Naive thymus-derived CD4-positive, alpha-beta T cell (primary cell): ENCODE measurements at regions not wholly inside any gene's neighbourhood (a gene's known extent, or its start where the extent isn't known, plus 50 kb on each side); places are given as distances from the start of the nearest gene placed in this dataset.
"Not testable (repeated sequence)": the region's sequence is repeated elsewhere in the genome, so short reads cannot be mapped to it uniquely, and the experiment has no call there.

ENCODE experiments used
- ATAC-seq: fragments of 150-1000 bp; cut with Tn5 transposase; 2 replicates; pipeline ENCODE4 v1.10.0; 2021; ENCODE audit warnings: mild to moderate bottlenecking, moderate library complexity
- CTCF ChIA-PET: fragments of 350-600 bp; sonication (Branson Sonifier 250); formaldehyde crosslinking; loops from one replicate; lab custom pipeline; 2021; ENCODE audit warnings: antibody characterized with exemption; lab: Charles Lee
- POLR2A ChIA-PET: fragments of 350-600 bp; sonication (Branson Sonifier 250); formaldehyde crosslinking; loops from one replicate; lab custom pipeline; 2021; ENCODE audit warnings: antibody characterized with exemption, inconsistent platforms; lab: Charles Lee
- DNase-seq, 9 donors: peaks; one replicate each; pipeline versions ENCODE4 v3.0.0 to v3.0.0-alpha.2; 2020 to 2022; ENCODE audit warnings: mixed read lengths in 1 of 9
- H3K27ac ChIP-seq: one replicate; pipeline ENCODE4 v1.7.0; 2013; ENCODE audit warnings: mild to moderate bottlenecking, low read depth, low read length, moderate library complexity
- H3K27me3 ChIP-seq, 2 donors: one replicate each; pipeline ENCODE4 v1.7.0; 2013; ENCODE audit warnings: low read length in 2 of 2, mild to moderate bottlenecking in 2 of 2, moderate library complexity in 2 of 2; ENCODE audit not compliant: control insufficient read depth in 2 of 2, insufficient read depth in 2 of 2
- H3K36me3 ChIP-seq, 3 experiments: 1 replicate in 2 of 3; 2 replicates in 1 of 3; pipeline ENCODE4 v1.7.0; 2013; ENCODE audit warnings: low read length in 3 of 3, mild to moderate bottlenecking in 3 of 3, moderate library complexity in 1 of 3; ENCODE audit not compliant: insufficient read depth in 3 of 3, control insufficient read depth in 2 of 3
- H3K4me1 ChIP-seq, 2 donors: one replicate each; pipeline ENCODE4 v1.7.0; 2013; ENCODE audit warnings: low read length in 2 of 2, mild to moderate bottlenecking in 2 of 2, moderate library complexity in 1 of 2; ENCODE audit not compliant: control insufficient read depth in 2 of 2, insufficient read depth in 2 of 2
- H3K4me3 ChIP-seq: 2 replicates; pipeline ENCODE4 v1.7.0; 2013; ENCODE audit warnings: mild to moderate bottlenecking, low read length
- H3K9me3 ChIP-seq, 3 experiments: 1 replicate in 2 of 3; 2 replicates in 1 of 3; pipeline ENCODE4 v1.7.0; 2013; ENCODE audit warnings: low read length in 3 of 3; ENCODE audit not compliant: control insufficient read depth in 2 of 3
- H3K27ac Mint-ChIP-seq, 9 donors: one replicate each; pipeline ENCODE4 v1.8.0; 2020 to 2022; ENCODE audit warnings: mixed read lengths in 9 of 9, mild to moderate bottlenecking in 8 of 9, moderate library complexity in 5 of 9, inconsistent platforms in 2 of 9
- H3K27me3 Mint-ChIP-seq, 5 donors: one replicate each; pipeline ENCODE4 v1.8.0; 2021 to 2022; ENCODE audit warnings: mixed read lengths in 5 of 5, mild to moderate bottlenecking in 1 of 5
- H3K36me3 Mint-ChIP-seq, 5 donors: one replicate each; pipeline ENCODE4 v1.8.0; 2020 to 2022; ENCODE audit warnings: mixed read lengths in 5 of 5, mild to moderate bottlenecking in 3 of 5, inconsistent platforms in 1 of 5
- H3K4me1 Mint-ChIP-seq, 7 donors: one replicate each; pipeline ENCODE4 v1.8.0; 2020 to 2022; ENCODE audit warnings: mixed read lengths in 7 of 7, mild to moderate bottlenecking in 3 of 7, inconsistent platforms in 1 of 7
- H3K4me3 Mint-ChIP-seq, 10 donors: one replicate each; pipeline ENCODE4 v1.8.0; 2020 to 2022; ENCODE audit warnings: mild to moderate bottlenecking in 10 of 10, mixed read lengths in 10 of 10, moderate library complexity in 6 of 10, inconsistent platforms in 2 of 10
- H3K9me3 Mint-ChIP-seq, 11 donors: one replicate each; pipeline ENCODE4 v1.8.0; 2020 to 2022; ENCODE audit warnings: mixed read lengths in 11 of 11, mild to moderate bottlenecking in 4 of 11, inconsistent platforms in 1 of 11, moderate library complexity in 1 of 11
- intact Hi-C, 2 donors: fragments of 100-400 bp; cut with micrococcal nuclease; formaldehyde crosslinking; loops; one replicate each; pipeline ENCODE4 v1.15.1; 2023

GRCh38 chr16:90220315-90220714, 143.2 kb upstream of the PRDM7 start:
- H3K27ac Mint-ChIP-seq, ATAC-seq, H3K36me3 ChIP-seq, DNase-seq, intact Hi-C loops, H3K27ac ChIP-seq, H3K4me3 Mint-ChIP-seq, CTCF ChIA-PET, H3K27me3 Mint-ChIP-seq, H3K9me3 ChIP-seq, H3K9me3 Mint-ChIP-seq, H3K4me3 ChIP-seq, H3K36me3 Mint-ChIP-seq, H3K27me3 ChIP-seq, H3K4me1 Mint-ChIP-seq, POLR2A ChIA-PET, H3K4me1 ChIP-seq: not testable (repeated sequence)

DNA sequence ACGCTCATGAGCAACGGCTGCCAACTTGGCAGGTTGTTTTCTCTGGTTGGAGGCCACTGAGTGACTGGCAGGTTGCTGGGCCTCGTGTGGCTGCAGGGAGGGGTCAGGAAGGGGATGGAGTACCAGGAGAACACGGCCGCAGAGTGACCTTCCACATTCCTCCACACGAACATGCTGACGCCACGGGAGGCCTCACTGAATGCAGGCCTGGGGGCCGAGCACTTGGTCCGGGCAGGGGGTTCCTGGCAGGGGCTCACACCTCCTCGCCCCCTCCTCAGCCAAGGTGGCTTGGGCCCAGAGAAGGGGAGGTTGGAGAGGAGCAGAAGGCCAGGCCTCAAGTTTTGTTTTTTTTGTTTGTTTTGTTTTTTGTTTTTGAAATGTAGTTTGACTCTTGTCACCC, 98.5 kb upstream of the PRDM7 start:
- DNase-seq, CTCF ChIA-PET, H3K27ac ChIP-seq, intact Hi-C loops, H3K4me3 ChIP-seq, H3K9me3 ChIP-seq, POLR2A ChIA-PET, H3K4me1 ChIP-seq, H3K27me3 Mint-ChIP-seq, H3K4me3 Mint-ChIP-seq, H3K4me1 Mint-ChIP-seq, H3K27ac Mint-ChIP-seq, H3K27me3 ChIP-seq, H3K9me3 Mint-ChIP-seq, ATAC-seq, H3K36me3 Mint-ChIP-seq, H3K36me3 ChIP-seq: not testable (repeated sequence)

DNA sequence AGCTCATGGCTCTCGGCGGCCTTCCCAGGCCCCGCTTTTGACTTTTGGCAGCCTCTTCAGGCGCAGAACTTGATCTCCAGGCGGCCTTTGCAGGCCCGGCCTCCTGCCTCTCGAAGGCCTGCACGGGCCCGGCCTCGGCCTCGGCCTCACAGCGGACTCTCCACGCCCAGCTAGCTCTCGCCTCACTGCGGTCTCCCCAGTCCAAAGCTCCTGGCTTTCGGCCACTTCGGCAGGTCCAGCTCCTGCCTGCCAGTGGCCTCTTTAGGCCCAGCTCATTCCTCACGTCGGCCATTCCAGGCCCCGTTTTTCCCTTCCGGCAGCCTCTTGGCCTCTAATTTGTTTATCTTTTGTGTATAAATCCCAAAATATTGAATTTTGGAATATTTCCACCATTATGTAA, 94.5 kb upstream of the PRDM7 start:
- H3K4me1 Mint-ChIP-seq, H3K4me1 ChIP-seq, H3K27ac Mint-ChIP-seq, POLR2A ChIA-PET, H3K27ac ChIP-seq, H3K27me3 Mint-ChIP-seq, H3K4me3 Mint-ChIP-seq, intact Hi-C loops, ATAC-seq, H3K36me3 Mint-ChIP-seq, H3K36me3 ChIP-seq, DNase-seq, H3K9me3 ChIP-seq, H3K9me3 Mint-ChIP-seq, CTCF ChIA-PET, H3K4me3 ChIP-seq, H3K27me3 ChIP-seq: not testable (repeated sequence)

GRCh38 chr16:90169127-90169655, 92.1 kb upstream of the PRDM7 start:
- ATAC-seq, H3K9me3 ChIP-seq, H3K36me3 Mint-ChIP-seq, H3K27ac Mint-ChIP-seq, H3K27ac ChIP-seq, H3K4me1 ChIP-seq, H3K4me1 Mint-ChIP-seq, H3K4me3 ChIP-seq, H3K27me3 Mint-ChIP-seq, H3K27me3 ChIP-seq, H3K4me3 Mint-ChIP-seq, H3K36me3 ChIP-seq, intact Hi-C loops, H3K9me3 Mint-ChIP-seq, POLR2A ChIA-PET, CTCF ChIA-PET, DNase-seq: not testable (repeated sequence)

- intact Hi-C loops, H3K27ac ChIP-seq, H3K9me3 ChIP-seq, H3K27me3 ChIP-seq, H3K4me1 Mint-ChIP-seq, H3K36me3 ChIP-seq, H3K4me3 ChIP-seq, H3K4me3 Mint-ChIP-seq, H3K4me1 ChIP-seq, POLR2A ChIA-PET, H3K36me3 Mint-ChIP-seq, ATAC-seq, H3K27me3 Mint-ChIP-seq, H3K27ac Mint-ChIP-seq, CTCF ChIA-PET, H3K9me3 Mint-ChIP-seq: not testable (repeated sequence)
- DNase-seq = peak in 1 of 9 donors; percentile 0
These were observed 91.4 kb upstream of the PRDM7 start for GRCh38 chr16:90168349-90169126.

DNA sequence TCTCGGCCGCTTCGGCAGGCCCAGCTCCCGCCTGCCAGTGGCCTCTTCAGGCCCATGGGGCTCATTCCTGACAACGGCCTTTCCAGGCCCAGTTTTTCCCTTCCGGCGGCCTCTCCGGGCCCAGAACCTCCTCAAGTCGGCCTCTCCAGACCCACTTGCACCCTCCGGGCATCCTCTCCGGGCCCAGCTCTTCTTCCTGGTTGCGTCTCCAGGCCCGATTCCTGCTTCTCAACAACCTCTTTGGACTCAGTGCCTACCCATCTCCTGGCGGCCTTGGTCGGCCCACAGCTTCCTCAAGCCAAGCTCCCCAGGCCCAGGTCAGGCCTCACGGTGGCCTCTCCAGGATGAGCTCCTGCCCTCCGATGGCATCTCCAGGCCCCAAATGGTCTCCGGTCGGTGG, 90.6 kb upstream of the PRDM7 start:
- H3K4me3 Mint-ChIP-seq, H3K4me1 ChIP-seq, CTCF ChIA-PET, H3K27ac Mint-ChIP-seq, H3K27me3 ChIP-seq, H3K36me3 ChIP-seq, H3K9me3 Mint-ChIP-seq, POLR2A ChIA-PET, H3K4me1 Mint-ChIP-seq, H3K9me3 ChIP-seq, DNase-seq, H3K36me3 Mint-ChIP-seq, H3K27me3 Mint-ChIP-seq, intact Hi-C loops, H3K4me3 ChIP-seq, H3K27ac ChIP-seq, ATAC-seq: not testable (repeated sequence)
